NCI-H2227 treated with DMSO at 0.1 percent for 48 hours (cell line): ENCODE measurements at regions not wholly inside any gene's neighbourhood (a gene's known extent, or its start where the extent isn't known, plus 50 kb on each side); places are given as distances from the start of the nearest gene placed in this dataset.

ENCODE experiments used
- DNase-seq: peaks from one replicate; lab custom pipeline; 2025; lab: John Stamatoyannopoulos, UW

GRCh38 chr3:175865724-175866123, 1006.6 kb downstream of the NAALADL2 start:
- no peak for DNase-seq

GRCh38 chr3:175861916-175862315, 1002.8 kb downstream of the NAALADL2 start:
- DNase-seq: no peak
